ENCODE measurements at regions not wholly inside any gene's neighbourhood (a gene's known extent, or its start where the extent isn't known, plus 50 kb on each side); places are given as distances from the start of the nearest gene placed in this dataset.

- no peak overlapping the region for H3K9ac ChIP-seq (ENCODE audit: low read length)
- no peak overlapping the region for H3K27ac ChIP-seq (ENCODE audit: low read depth, low read length, poor library complexity, severe bottlenecking)
- no peaks in the 10 kb centered on the region for H3K79me2 ChIP-seq (ENCODE audit: insufficient read depth, low read length)
- no peak overlapping the region for H2AFZ ChIP-seq (ENCODE audit: low read length)
- TF ChIP-seq CTCF (IDR thresholded peaks at IDR 0.05; ENCODE audit: low read length) (peak; percentile 62), EZH2 (IDR thresholded peaks at IDR 0.05; ENCODE audit: borderline replicate concordance, low read length) (no peak)
- H3K9me3 ChIP-seq (ENCODE audit: low read length): no peaks in the 10 kb centered on the region
- H3K4me1 ChIP-seq (ENCODE audit: insufficient read depth, low read length, severe bottlenecking): no peaks in the 10 kb centered on the region
- H3K4me2 ChIP-seq (ENCODE audit: low read length): no peak overlapping the region
- H3F3A ChIP-seq (ENCODE audit: insufficient read depth, low read length): no peaks in the 10 kb centered on the region
- no peak overlapping the region for H3K4me3 ChIP-seq (ENCODE audit: low read depth, low read length, poor library complexity, severe bottlenecking)
- H3K9me2 ChIP-seq (ENCODE audit: low read depth, low read length): no peaks in the 10 kb centered on the region
- H3K36me3 ChIP-seq (ENCODE audit: insufficient read depth, low read length): no peaks in the 10 kb centered on the region
- no peaks in the 10 kb centered on the region for H3K27me3 ChIP-seq (ENCODE audit: insufficient read depth, low read length)
- no peaks in the 10 kb centered on the region for H4K20me1 ChIP-seq (ENCODE audit: insufficient read depth, low read length)
Observed at GRCh38 chr11:16632295-16633200, 105.9 kb upstream of the C11orf58 start.

DNA sequence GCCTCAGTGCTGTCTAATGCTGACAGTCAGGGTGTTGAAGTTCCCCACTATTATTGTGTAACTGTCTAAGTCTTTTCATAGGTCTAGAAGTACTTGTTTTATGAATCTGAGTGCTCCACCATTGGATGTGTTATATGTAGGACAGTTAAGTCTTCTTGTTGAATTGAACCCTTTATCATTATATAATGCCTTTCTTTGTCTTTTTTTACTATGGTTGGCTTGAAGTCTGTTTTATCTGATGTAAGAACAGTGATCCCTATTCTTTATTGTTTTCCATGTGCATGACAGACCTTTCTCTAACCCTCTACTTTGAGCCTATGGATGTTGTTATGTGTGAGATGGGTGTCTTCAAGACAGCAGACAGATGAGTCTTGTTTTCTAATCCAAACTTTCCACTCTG, 107.8 kb upstream of the C11orf58 start:
- no peaks in the 10 kb centered on the region for H3K9me2 ChIP-seq (ENCODE audit: low read depth, low read length)
- no peaks in the 10 kb centered on the region for H3K36me3 ChIP-seq (ENCODE audit: insufficient read depth, low read length)
- no peaks in the 10 kb centered on the region for H3K9me3 ChIP-seq (ENCODE audit: low read length)

GRCh38 chr11:16618431-16618830, 120.0 kb upstream of the C11orf58 start:
- Histone ChIP-seq H3K27ac (ENCODE audit: low read depth, low read length, poor library complexity, severe bottlenecking) (no peak overlapping the region), H3K36me3 (ENCODE audit: insufficient read depth, low read length) (no peaks in the 10 kb centered on the region), H4K20me1 (ENCODE audit: insufficient read depth, low read length) (no peaks in the 10 kb centered on the region), H3K9me3 (ENCODE audit: low read length) (no peaks in the 10 kb centered on the region), H2AFZ (ENCODE audit: low read length) (no peak overlapping the region), H3K9me2 (ENCODE audit: low read depth, low read length) (no peaks in the 10 kb centered on the region), H3K79me2 (ENCODE audit: insufficient read depth, low read length) (no peaks in the 10 kb centered on the region), H3K9ac (ENCODE audit: low read length) (no peak overlapping the region), H3K4me1 (ENCODE audit: insufficient read depth, low read length, severe bottlenecking) (no peaks in the 10 kb centered on the region), H3K4me2 (ENCODE audit: low read length) (no peak overlapping the region), H3K27me3 (ENCODE audit: insufficient read depth, low read length) (no peaks in the 10 kb centered on the region; the same call in 1 of the 2 replicates), H3K4me3 (ENCODE audit: low read depth, low read length, poor library complexity, severe bottlenecking) (no peak overlapping the region), H3F3A (ENCODE audit: insufficient read depth, low read length) (no peaks in the 10 kb centered on the region)
- TF ChIP-seq CTCF (IDR thresholded peaks at IDR 0.05; ENCODE audit: low read length): no peak
- TF ChIP-seq EZH2 (IDR thresholded peaks at IDR 0.05; ENCODE audit: borderline replicate concordance, low read length): no peak

More for the DNA sequence above, 107.8 kb upstream of the C11orf58 start:
- Histone ChIP-seq H3K4me1 (ENCODE audit: insufficient read depth, low read length, severe bottlenecking) (no peaks in the 10 kb centered on the region), H3K79me2 (ENCODE audit: insufficient read depth, low read length) (no peaks in the 10 kb centered on the region), H2AFZ (ENCODE audit: low read length) (no peak overlapping the region), H4K20me1 (ENCODE audit: insufficient read depth, low read length) (no peaks in the 10 kb centered on the region), H3F3A (ENCODE audit: insufficient read depth, low read length) (no peaks in the 10 kb centered on the region), H3K4me2 (ENCODE audit: low read length) (no peak overlapping the region), H3K27ac (ENCODE audit: low read depth, low read length, poor library complexity, severe bottlenecking) (no peak overlapping the region), H3K4me3 (ENCODE audit: low read depth, low read length, poor library complexity, severe bottlenecking) (no peak overlapping the region), H3K9ac (ENCODE audit: low read length) (no peak overlapping the region), H3K27me3 (ENCODE audit: insufficient read depth, low read length) (no peaks in the 10 kb centered on the region)
- no peak for TF ChIP-seq CTCF (IDR thresholded peaks at IDR 0.05; ENCODE audit: low read length)
- TF ChIP-seq EZH2 (IDR thresholded peaks at IDR 0.05; ENCODE audit: borderline replicate concordance, low read length): no peak

All from OCI-LY1 (cell line).